HL-60 (cell line): ENCODE measurements at regions not wholly inside any gene's neighbourhood (a gene's known extent, or its start where the extent isn't known, plus 50 kb on each side); places are given as distances from the start of the nearest gene placed in this dataset.

Experiments used
- DNase-seq, 2 experiments: peaks; one replicate each; pipeline ENCODE4 v3.0.0-alpha.2; 2010 to 2020; ENCODE audit warnings: low read depth in 1 of 2, low spot score in 1 of 2
- H3K27ac ChIP-seq: fragments of 250-450 bp; sonication (Bioruptor Pico); replicated peaks from 2 replicates; pipeline ENCODE4 v1.5.1; 2020; ENCODE audit warnings: mild to moderate bottlenecking, moderate library complexity
- H3K27me3 ChIP-seq: fragments of 250-450 bp; sonication (Bioruptor Pico); 2 replicates; pipeline ENCODE4 v1.5.1; 2021; ENCODE audit warnings: mild to moderate bottlenecking, moderate library complexity; ENCODE audit not compliant: insufficient read depth, poor library complexity, severe bottlenecking
- H3K4me3 ChIP-seq: replicated peaks from 2 replicates; pipeline ENCODE4 v1.5.1; 2011; ENCODE audit warnings: mild to moderate bottlenecking, control low read depth, low read length; ENCODE audit not compliant: insufficient read depth
- CTCF ChIP-seq: IDR thresholded peaks from one replicate; pipeline ENCODE4 v1.5.1; 2011; ENCODE audit warnings: low read length, control low read depth, inconsistent platforms; ENCODE audit not compliant: insufficient read depth
- GABPA ChIP-seq: IDR thresholded peaks from 2 replicates; pipeline ENCODE4 v1.6.1; 2012; ENCODE audit warnings: low read depth
- POLR2AphosphoS5 ChIP-seq: IDR thresholded peaks from 2 replicates; pipeline ENCODE4 v1.6.1; 2012; ENCODE audit warnings: low read depth
- REST ChIP-seq: IDR thresholded peaks from 2 replicates; pipeline ENCODE4 v1.6.1; 2012; ENCODE audit warnings: low read depth; ENCODE audit not compliant: insufficient replicate concordance
- SPI1 ChIP-seq: IDR thresholded peaks from 2 replicates; pipeline ENCODE4 v1.6.1; 2012; ENCODE audit warnings: low read depth, mild to moderate bottlenecking, borderline replicate concordance

- DNase-seq = no peak
- no peak for TF ChIP-seq REST
- TF ChIP-seq CTCF = no peak
- no peak for TF ChIP-seq GABPA
- no peak for TF ChIP-seq SPI1
- TF ChIP-seq POLR2AphosphoS5 = no peak
- H3K27ac ChIP-seq = no peak overlapping the region
- no peaks in the 10 kb centered on the region for H3K27me3 ChIP-seq
- H3K4me3 ChIP-seq = no peak overlapping the region
Observed at GRCh38 chr6:144824018-144824417, 538.9 kb downstream of the UTRN start.

- Histone ChIP-seq H3K27ac (no peak overlapping the region), H3K4me3 (no peak overlapping the region), H3K27me3 (no peaks in the 10 kb centered on the region)
- no peak for TF ChIP-seq POLR2AphosphoS5
- no peak for TF ChIP-seq CTCF
- TF ChIP-seq SPI1 = no peak
- TF ChIP-seq REST = no peak
- TF ChIP-seq GABPA = no peak
- DNase-seq = no peak
Observed at GRCh38 chr6:144834426-144835038, 549.4 kb downstream of the UTRN start.

GRCh38 chr6:144835322-144835973, 550.3 kb downstream of the UTRN start:
- Histone ChIP-seq H3K27me3 (no peaks in the 10 kb centered on the region), H3K4me3 (no peak overlapping the region), H3K27ac (no peak overlapping the region)
- DNase-seq = no peak
- no peak for TF ChIP-seq POLR2AphosphoS5
- TF ChIP-seq SPI1 = no peak

- Histone ChIP-seq H3K4me3 (no peak overlapping the region), H3K27me3 (no peaks in the 10 kb centered on the region), H3K27ac (no peak overlapping the region)
- DNase-seq = no peak
- no peak for TF ChIP-seq POLR2AphosphoS5
- no peak for TF ChIP-seq GABPA
- no peak for TF ChIP-seq CTCF
- no peak for TF ChIP-seq REST
- no peak for TF ChIP-seq SPI1
Observed at GRCh38 chr6:144840619-144841018, 555.5 kb downstream of the UTRN start.
